ENCODE measurements at regions not wholly inside any gene's neighbourhood (a gene's known extent, or its start where the extent isn't known, plus 50 kb on each side); places are given as distances from the start of the nearest gene placed in this dataset.
"Not testable (repeated sequence)": the region's sequence is repeated elsewhere in the genome, so short reads cannot be mapped to it uniquely, and the experiment has no call there.

- intact Hi-C loops (cut with micrococcal nuclease): no loop called here
- Mint-ChIP-seq H3K36me3 (ENCODE audit: low read depth) (no peaks in the 10 kb centered on the region), H3K4me1 (ENCODE audit: low read depth) (no peaks in the 10 kb centered on the region), H3K4me3 (no peak overlapping the region), H3K27me3 (no peaks in the 10 kb centered on the region), H3K9me3 (no peaks in the 10 kb centered on the region), H3K27ac (no peak overlapping the region)
Observed at GRCh38 chr10:94156453-94156852, 162.7 kb downstream of the PLCE1 start.

DNA sequence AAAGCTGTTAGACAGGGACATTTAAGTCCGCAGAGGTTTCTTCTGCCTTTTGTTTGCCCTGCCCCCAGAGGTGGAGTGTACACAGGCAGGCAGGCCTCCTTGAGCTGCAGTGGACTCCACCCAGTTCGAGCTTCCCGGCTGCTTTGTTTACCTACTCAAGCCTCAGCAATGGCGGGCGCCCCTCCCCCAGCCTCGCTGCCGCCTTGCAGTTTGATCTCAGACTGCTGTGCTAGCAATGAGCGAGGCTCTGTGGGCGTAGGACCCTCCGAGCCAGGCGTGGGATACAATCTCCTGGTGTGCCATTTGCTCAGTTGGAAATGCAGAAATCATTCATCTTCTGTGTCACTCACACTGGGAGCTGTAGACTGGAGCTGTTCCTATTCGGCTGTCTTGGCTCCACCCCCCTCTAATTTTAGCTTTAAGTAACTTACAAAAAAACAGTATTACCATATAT lies 171.5 kb downstream of the PLCE1 start:
- intact Hi-C loops (cut with micrococcal nuclease); H3K4me3 Mint-ChIP-seq; H3K27ac Mint-ChIP-seq; H3K4me1 Mint-ChIP-seq (ENCODE audit: low read depth); H3K27me3 Mint-ChIP-seq; H3K9me3 Mint-ChIP-seq; H3K36me3 Mint-ChIP-seq (ENCODE audit: low read depth): not testable (repeated sequence)

DNA sequence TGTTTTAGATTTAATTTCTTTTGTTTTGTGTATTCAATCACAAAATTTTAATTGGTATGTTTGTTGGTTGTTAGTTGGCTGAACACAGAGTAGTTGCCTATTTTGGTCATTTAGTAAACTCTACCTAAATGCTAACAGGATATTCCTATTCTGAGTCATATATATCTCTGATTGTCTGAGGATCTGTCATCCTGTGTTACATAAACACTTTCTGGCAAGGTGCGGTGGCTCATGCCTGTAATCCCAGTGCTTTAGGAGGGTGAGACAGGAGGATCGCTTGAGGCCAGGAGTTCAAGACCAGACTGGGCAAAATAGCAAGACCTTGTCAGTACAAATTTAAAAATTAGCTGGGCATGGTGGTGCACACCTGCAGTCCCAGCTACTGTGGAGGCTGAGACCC lies 178.6 kb downstream of the PLCE1 start:
- intact Hi-C loops (cut with micrococcal nuclease): no loop called here
- no peaks in the 10 kb centered on the region for H3K4me1 Mint-ChIP-seq (ENCODE audit: low read depth)
- H3K4me3 Mint-ChIP-seq: no peak overlapping the region
- no peak overlapping the region for H3K27ac Mint-ChIP-seq
- H3K9me3 Mint-ChIP-seq: no peaks in the 10 kb centered on the region
- no peaks in the 10 kb centered on the region for H3K27me3 Mint-ChIP-seq
- H3K36me3 Mint-ChIP-seq (ENCODE audit: low read depth): no peaks in the 10 kb centered on the region

DNA sequence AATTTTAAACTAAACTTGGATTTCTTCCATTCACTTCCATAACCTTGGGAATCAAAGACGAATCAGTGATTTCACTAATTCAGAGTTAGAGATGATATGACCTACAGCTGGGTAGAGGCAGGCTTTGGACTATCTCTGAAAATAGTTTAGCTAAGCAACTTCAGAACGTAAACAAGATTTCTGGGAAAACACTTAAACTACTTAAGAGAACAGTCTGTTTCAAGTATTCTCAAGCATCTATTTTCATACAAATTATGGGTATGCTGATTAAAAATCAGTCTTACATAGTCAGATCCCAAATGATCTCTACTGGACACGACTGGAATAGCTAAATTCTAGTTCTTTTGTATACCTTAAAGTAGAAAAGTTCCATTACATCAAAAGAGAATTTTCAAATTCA lies 179.9 kb downstream of the PLCE1 start:
- no peaks in the 10 kb centered on the region for H3K9me3 Mint-ChIP-seq
- no peaks in the 10 kb centered on the region for H3K27me3 Mint-ChIP-seq
- H3K4me1 Mint-ChIP-seq (ENCODE audit: low read depth): no peaks in the 10 kb centered on the region
- H3K36me3 Mint-ChIP-seq (ENCODE audit: low read depth): no peaks in the 10 kb centered on the region
- no peak overlapping the region for H3K27ac Mint-ChIP-seq
- intact Hi-C loops (cut with micrococcal nuclease): no loop called here
- H3K4me3 Mint-ChIP-seq: no peak overlapping the region

GRCh38 chr10:94174838-94175237 lies 181.1 kb downstream of the PLCE1 start:
- Mint-ChIP-seq H3K27ac (no peak overlapping the region), H3K36me3 (ENCODE audit: low read depth) (no peaks in the 10 kb centered on the region)

GRCh38 chr10:94178475-94179253 lies 184.1 kb downstream of the NOC3L start:
- intact Hi-C loops (cut with micrococcal nuclease): no loop called here
- Mint-ChIP-seq H3K27me3 (no peaks in the 10 kb centered on the region), H3K9me3 (no peaks in the 10 kb centered on the region), H3K4me3 (no peak overlapping the region), H3K36me3 (ENCODE audit: low read depth) (no peaks in the 10 kb centered on the region), H3K27ac (no peak overlapping the region), H3K4me1 (ENCODE audit: low read depth) (no peaks in the 10 kb centered on the region)

More at GRCh38 chr10:94174838-94175237, 181.1 kb downstream of the PLCE1 start:
- H3K27me3 Mint-ChIP-seq: no peaks in the 10 kb centered on the region
- no peaks in the 10 kb centered on the region for H3K4me1 Mint-ChIP-seq (ENCODE audit: low read depth)
- intact Hi-C loops (cut with micrococcal nuclease): no loop called here
- no peaks in the 10 kb centered on the region for H3K9me3 Mint-ChIP-seq
- no peak overlapping the region for H3K4me3 Mint-ChIP-seq

- Mint-ChIP-seq H3K4me3 (no peak overlapping the region), H3K4me1 (ENCODE audit: low read depth) (no peaks in the 10 kb centered on the region), H3K36me3 (ENCODE audit: low read depth) (no peaks in the 10 kb centered on the region), H3K27ac (no peak overlapping the region), H3K27me3 (no peaks in the 10 kb centered on the region), H3K9me3 (no peaks in the 10 kb centered on the region)
- intact Hi-C loops (cut with micrococcal nuclease): no loop called here
Observed at GRCh38 chr10:94180576-94180975, 182.2 kb downstream of the NOC3L start.

- no peaks in the 10 kb centered on the region for H3K9me3 Mint-ChIP-seq
- intact Hi-C loops (cut with micrococcal nuclease): no loop called here
- H3K4me1 Mint-ChIP-seq (ENCODE audit: low read depth): no peaks in the 10 kb centered on the region
- H3K36me3 Mint-ChIP-seq (ENCODE audit: low read depth): no peaks in the 10 kb centered on the region
- no peak overlapping the region for H3K4me3 Mint-ChIP-seq
- H3K27ac Mint-ChIP-seq: no peak overlapping the region
- H3K27me3 Mint-ChIP-seq: no peaks in the 10 kb centered on the region
Observed at GRCh38 chr10:94183666-94184264, 179.0 kb downstream of the NOC3L start.

DNA sequence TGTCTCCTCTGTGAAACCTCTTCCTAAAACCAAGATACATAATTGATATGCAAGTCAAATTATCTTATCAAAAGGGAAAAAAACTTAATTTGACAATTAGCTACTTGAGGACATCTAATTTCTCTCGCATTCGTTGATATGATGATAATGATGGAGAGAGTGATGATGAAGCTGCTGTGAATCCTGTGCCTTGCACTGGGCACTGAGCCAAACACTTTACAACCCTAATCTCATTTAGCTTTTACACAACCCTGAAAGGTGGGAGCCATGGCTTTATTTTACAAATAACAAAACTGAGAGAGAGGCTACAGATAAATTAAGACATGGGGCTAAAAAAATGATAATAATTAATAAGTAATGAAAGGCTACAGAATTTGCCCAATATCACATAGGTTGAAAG lies 176.0 kb downstream of the NOC3L start:
- H3K4me3 Mint-ChIP-seq: no peak overlapping the region
- H3K27ac Mint-ChIP-seq: no peak overlapping the region
- H3K4me1 Mint-ChIP-seq (ENCODE audit: low read depth): no peaks in the 10 kb centered on the region
- H3K9me3 Mint-ChIP-seq: no peaks in the 10 kb centered on the region
- intact Hi-C loops (cut with micrococcal nuclease): no loop called here
- H3K27me3 Mint-ChIP-seq: no peaks in the 10 kb centered on the region
- H3K36me3 Mint-ChIP-seq (ENCODE audit: low read depth): no peaks in the 10 kb centered on the region

DNA sequence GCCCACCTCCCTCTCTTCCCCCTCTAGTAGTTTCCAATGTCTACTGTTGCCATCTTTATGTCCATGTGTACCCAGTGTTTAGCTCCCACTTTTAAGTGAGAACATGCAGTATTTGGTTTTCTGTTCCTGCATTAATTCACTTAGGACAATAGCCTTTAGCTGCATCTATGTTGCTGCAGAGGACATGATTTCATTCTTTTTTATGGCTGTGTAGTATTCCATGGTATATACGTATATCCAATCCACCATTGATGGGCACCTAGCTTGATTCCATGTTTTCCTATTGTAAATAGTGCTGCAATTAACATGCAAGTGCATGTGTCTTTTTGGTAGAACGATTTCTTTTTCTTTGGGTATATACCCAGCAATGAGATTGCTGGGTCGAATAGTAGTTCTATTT lies 170.4 kb downstream of the NOC3L start:
- no peaks in the 10 kb centered on the region for H3K36me3 Mint-ChIP-seq (ENCODE audit: low read depth)

GRCh38 chr10:94192974-94193373 lies 169.8 kb downstream of the NOC3L start:
- intact Hi-C loops (cut with micrococcal nuclease): no loop called here
- Mint-ChIP-seq H3K9me3 (no peaks in the 10 kb centered on the region), H3K4me3 (no peak overlapping the region), H3K27me3 (no peaks in the 10 kb centered on the region), H3K36me3 (ENCODE audit: low read depth) (no peaks in the 10 kb centered on the region), H3K27ac (no peak overlapping the region), H3K4me1 (ENCODE audit: low read depth) (no peaks in the 10 kb centered on the region)

More for the DNA sequence above, 170.4 kb downstream of the NOC3L start:
- Mint-ChIP-seq H3K27me3 (no peaks in the 10 kb centered on the region), H3K9me3 (no peaks in the 10 kb centered on the region), H3K27ac (no peak overlapping the region), H3K4me1 (ENCODE audit: low read depth) (no peaks in the 10 kb centered on the region), H3K4me3 (no peak overlapping the region)
- intact Hi-C loops (cut with micrococcal nuclease): no loop called here

GRCh38 chr10:94193466-94193924 lies 169.2 kb downstream of the NOC3L start:
- intact Hi-C loops (cut with micrococcal nuclease): no loop called here
- Mint-ChIP-seq H3K27me3 (no peaks in the 10 kb centered on the region), H3K4me1 (ENCODE audit: low read depth) (no peaks in the 10 kb centered on the region), H3K9me3 (no peaks in the 10 kb centered on the region), H3K27ac (no peak overlapping the region), H3K36me3 (ENCODE audit: low read depth) (no peaks in the 10 kb centered on the region), H3K4me3 (no peak overlapping the region)

DNA sequence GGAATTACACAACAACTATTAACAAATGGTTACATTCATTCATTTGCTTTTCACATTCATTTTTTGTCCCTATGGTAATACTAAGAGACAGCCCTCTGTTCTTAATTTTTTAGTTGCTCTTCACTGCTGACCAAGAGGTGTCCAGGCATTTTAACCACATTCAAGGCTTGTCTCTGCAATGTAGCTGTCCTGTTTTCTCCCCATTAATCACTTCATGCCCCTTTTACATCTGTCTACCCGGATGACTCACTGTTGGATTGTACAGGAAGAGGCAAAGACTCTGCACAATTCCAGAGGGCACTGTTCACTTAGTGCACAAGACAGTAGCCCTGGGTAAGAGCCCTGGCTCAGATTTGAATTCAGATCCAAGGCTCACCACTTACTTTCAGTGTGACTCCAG lies 168.5 kb downstream of the NOC3L start:
- no peak overlapping the region for H3K27ac Mint-ChIP-seq
- H3K4me3 Mint-ChIP-seq: no peak overlapping the region
- H3K4me1 Mint-ChIP-seq (ENCODE audit: low read depth): no peaks in the 10 kb centered on the region
- H3K27me3 Mint-ChIP-seq: no peaks in the 10 kb centered on the region
- H3K9me3 Mint-ChIP-seq: no peaks in the 10 kb centered on the region
- intact Hi-C loops (cut with micrococcal nuclease): no loop called here
- H3K36me3 Mint-ChIP-seq (ENCODE audit: low read depth): no peaks in the 10 kb centered on the region

DNA sequence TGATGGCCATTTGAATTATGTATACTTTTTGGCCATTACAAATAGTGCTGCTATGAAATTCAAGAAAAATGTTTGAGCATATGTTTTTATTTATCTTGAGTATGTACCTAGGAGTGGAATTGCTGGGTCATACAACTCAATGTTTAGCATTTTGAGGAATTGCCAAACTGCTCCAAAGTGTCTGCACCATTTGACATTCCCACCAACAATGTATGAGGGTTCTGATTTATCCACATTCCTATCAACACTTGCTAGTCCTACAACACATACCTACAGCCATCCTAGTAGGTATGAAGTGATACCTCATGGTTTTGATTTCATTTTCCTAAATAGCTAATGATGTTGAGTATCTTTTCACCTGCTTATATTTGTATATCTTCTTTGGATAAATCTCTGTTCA lies 165.5 kb downstream of the NOC3L start:
- H3K27me3 Mint-ChIP-seq: no peaks in the 10 kb centered on the region
- intact Hi-C loops (cut with micrococcal nuclease): no loop called here
- no peak overlapping the region for H3K27ac Mint-ChIP-seq
- no peaks in the 10 kb centered on the region for H3K9me3 Mint-ChIP-seq
- no peaks in the 10 kb centered on the region for H3K36me3 Mint-ChIP-seq (ENCODE audit: low read depth)
- no peak overlapping the region for H3K4me3 Mint-ChIP-seq
- H3K4me1 Mint-ChIP-seq (ENCODE audit: low read depth): no peaks in the 10 kb centered on the region

- Mint-ChIP-seq H3K4me1 (ENCODE audit: low read depth) (no peaks in the 10 kb centered on the region), H3K4me3 (no peak overlapping the region), H3K27ac (no peak overlapping the region), H3K9me3 (no peaks in the 10 kb centered on the region), H3K27me3 (no peaks in the 10 kb centered on the region), H3K36me3 (ENCODE audit: low read depth) (no peaks in the 10 kb centered on the region)
- intact Hi-C loops (cut with micrococcal nuclease): no loop called here
Observed at GRCh38 chr10:94198324-94198723, 164.4 kb downstream of the NOC3L start.

All from dendritic cell treated with granulocyte-macrophage colony-stimulating factor and Interleukin-4, amounts not matched to agents 40 ng/mL and 50 ng/mL, for 4 days (primary cell).